ENCODE measurements at regions not wholly inside any gene's neighbourhood (a gene's known extent, or its start where the extent isn't known, plus 50 kb on each side); places are given as distances from the start of the nearest gene placed in this dataset.

- no peaks in the 10 kb centered on the region for H3K9me1 ChIP-seq (ENCODE audit: control insufficient read depth, insufficient read depth, low read length)
- CTCF ChIA-PET (ENCODE audit: low intra/inter-chr PET ratio) = no interaction called here
- no TSS peak for BruUV-seq (replicated peaks)
- ATAC-seq (no peak), FAIRE-seq (no peak), DNase-seq (ENCODE audit: extremely low read depth in 1 of 4, low spot score in 3 of 4) (no peak)
- H3K4me3 ChIP-seq = no peak overlapping the region
- 3% methylated on average over 11 of the region's 11 CpGs for WGBS (ENCODE audit: insufficient coverage, low coverage, missing lambda C conversion rate)
- no peaks in the 10 kb centered on the region for H3K36me3 ChIP-seq (ENCODE audit: control insufficient read depth, insufficient read depth, low read length)
- no peaks in the 10 kb centered on the region for H3K4me1 ChIP-seq (replicated peaks in 1 of 2; ENCODE audit: control insufficient read depth in 2 of 2, insufficient read depth in 2 of 2, low read length in 2 of 2)
- TF ChIP-seq POLR3A (IDR thresholded peaks at IDR 0.05; ENCODE audit: borderline replicate concordance, extremely low read depth, insufficient read depth, insufficient read length) (no peak), CTCFL (IDR thresholded peaks at IDR 0.05; ENCODE audit: borderline replicate concordance, insufficient read depth, low read depth, low read length, poor library complexity, severe bottlenecking) (no peak), ZNF146 (CRISPR knock-in tag; IDR thresholded peaks at IDR 0.05; ENCODE audit: unreplicated experiment) (no peak), ZNF740 (CRISPR knock-in tag; IDR thresholded peaks at IDR 0.05) (no peak), ZNF740 (tag; IDR thresholded peaks at IDR 0.05) (no peak), TARDBP (IDR thresholded peaks at IDR 0.05) (no peak), SIN3B (IDR thresholded peaks at IDR 0.05; ENCODE audit: low read depth) (no peak), ESRRA (IDR thresholded peaks at IDR 0.05; ENCODE audit: borderline replicate concordance, low read depth) (no peak), E2F1 (CRISPR knock-in tag; IDR thresholded peaks at IDR 0.05) (no peak), ZNF232 (CRISPR knock-in tag; IDR thresholded peaks at IDR 0.05) (no peak), ZNF696 (CRISPR knock-in tag; conservative IDR thresholded peaks at IDR 0.05) (no peak), ZBTB34 (CRISPR knock-in tag; IDR thresholded peaks at IDR 0.05) (no peak), NR0B1 (IDR thresholded peaks at IDR 0.05; ENCODE audit: partially characterized antibody) (no peak), RUNX1 (IDR thresholded peaks at IDR 0.05; ENCODE audit: low read depth) (no peak)
- H3K4me2 ChIP-seq (ENCODE audit: insufficient read depth, low read length) = no peak overlapping the region
- no peak overlapping the region for H3K27ac ChIP-seq (ENCODE audit: extremely low read depth, low read depth, low read length)
- H2AFZ ChIP-seq (ENCODE audit: low read depth, low read length) = no peak overlapping the region
- intact Hi-C loops (cut with micrococcal nuclease) = no loop called here
- no peaks in the 10 kb centered on the region for H3K9me3 ChIP-seq (replicated peaks; ENCODE audit: control insufficient read depth, insufficient read depth, low read depth, low read length)
- H3K9ac ChIP-seq (ENCODE audit: insufficient read depth in 1 of 2, low read depth in 2 of 2, low read length in 2 of 2) = no peak overlapping the region
- no peaks in the 10 kb centered on the region for H3K79me2 ChIP-seq (ENCODE audit: control insufficient read depth, insufficient read depth, low read length)
- POLR2A ChIA-PET = no interaction called here
- in situ Hi-C loops (cut with MboI) = no loop called here
- H4K20me1 ChIP-seq (replicated peaks; ENCODE audit: control insufficient read depth, insufficient read depth, low read length) = no peaks in the 10 kb centered on the region
- H3K27me3 ChIP-seq (ENCODE audit: control insufficient read depth in 2 of 2, insufficient read depth in 2 of 2, low read length in 2 of 2) = peaks cover 0 to 7% of the 10 kb centered on the region in 2 experiments; a peak in 1 of 5 replicates
Measured at GRCh38 chr10:129179972-129180678, 286.9 kb upstream of the MGMT start.

All from K562 (cell line).